ENCODE measurements at regions not wholly inside any gene's neighbourhood (a gene's known extent, or its start where the extent isn't known, plus 50 kb on each side); places are given as distances from the start of the nearest gene placed in this dataset.
"Not testable (repeated sequence)": the region's sequence is repeated elsewhere in the genome, so short reads cannot be mapped to it uniquely, and the experiment has no call there.

DNA sequence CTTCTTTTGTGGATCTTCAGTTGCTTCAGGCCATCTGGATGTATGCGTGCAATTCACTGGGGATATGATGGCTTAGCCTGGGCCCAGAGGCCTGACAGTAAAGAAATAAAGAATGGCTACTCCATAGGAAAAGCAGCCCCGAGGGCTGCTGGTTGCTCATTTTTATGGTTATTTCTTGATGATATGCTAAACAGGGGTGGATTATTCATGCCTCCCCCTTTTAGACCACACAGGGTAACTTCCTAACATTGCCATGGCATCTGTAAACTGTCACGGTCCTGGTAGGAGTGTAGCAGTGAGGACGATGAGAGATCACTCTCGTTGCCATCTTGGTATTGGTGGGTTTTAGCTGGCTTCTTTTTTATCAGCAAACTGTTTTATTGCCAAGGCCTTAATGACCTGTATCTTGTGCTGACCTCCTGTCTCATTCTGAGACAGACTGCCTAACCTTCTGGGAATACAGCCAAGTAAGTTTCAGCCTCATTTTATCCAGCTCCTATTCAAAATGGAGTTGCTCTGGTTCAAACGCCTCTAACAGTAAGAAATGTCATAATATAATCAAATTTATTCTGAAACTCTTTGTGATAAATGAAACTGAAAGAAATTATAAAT lies 60.5 kb downstream of the DSEL start:
- no peak for DNase-seq

DNA sequence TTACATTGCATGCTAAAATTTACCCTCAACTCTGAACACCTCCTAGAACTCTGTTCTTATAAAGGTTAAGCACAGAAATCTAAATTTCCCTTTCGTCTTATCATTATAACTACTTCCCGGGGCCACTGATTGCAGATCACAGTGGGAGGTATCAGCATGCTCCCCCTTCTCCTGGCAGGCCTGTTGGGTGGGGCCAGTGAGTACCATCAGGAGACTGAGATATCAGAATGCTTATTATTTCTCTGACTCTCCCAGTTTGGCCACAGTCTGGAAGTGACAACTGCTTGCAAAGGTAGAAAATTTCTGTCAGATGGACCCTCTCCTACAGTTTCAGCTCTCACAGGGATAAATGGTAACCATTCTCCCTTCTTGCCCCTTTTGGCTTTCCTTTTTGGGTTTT lies 62.6 kb downstream of the DSEL start:
- no peak for DNase-seq

DNA sequence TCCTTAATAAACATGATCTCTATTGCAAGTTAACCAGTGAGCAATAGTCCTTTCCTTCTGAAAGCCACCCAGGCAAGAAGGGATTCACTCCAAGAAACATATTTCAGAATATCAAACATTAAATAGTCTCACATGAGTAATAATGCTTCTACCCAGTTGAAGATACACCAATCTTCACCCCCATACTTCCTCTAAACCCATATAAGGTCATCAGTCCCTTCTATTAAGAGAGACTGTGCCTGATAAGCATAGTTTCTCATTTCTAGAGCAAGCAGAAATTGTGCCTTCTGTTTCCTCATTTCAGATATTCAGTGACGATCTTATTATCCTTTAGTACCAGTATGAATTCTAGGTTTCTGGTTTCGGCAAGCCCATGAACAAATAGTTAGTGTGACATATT lies 64.6 kb downstream of the DSEL start:
- no peak for DNase-seq

DNA sequence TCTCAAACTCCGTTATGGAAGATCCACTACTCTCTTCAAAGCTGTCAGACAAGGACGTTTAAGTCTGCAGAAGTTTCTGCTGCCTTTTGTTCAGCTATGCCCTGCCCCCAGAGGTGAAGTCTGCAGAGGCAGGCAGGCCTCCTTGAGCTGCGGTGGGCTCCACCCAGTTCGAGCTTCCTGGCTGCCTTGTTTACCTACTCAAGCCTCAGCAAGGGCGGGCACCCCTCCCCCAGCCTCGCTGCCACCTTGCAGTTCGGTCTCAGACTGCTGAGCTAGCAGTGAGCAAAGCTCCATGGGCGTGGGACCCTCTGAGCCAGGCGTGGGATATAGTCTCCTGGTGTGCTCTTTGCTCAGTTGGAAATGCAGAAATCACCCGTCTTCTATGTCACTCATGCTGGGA lies 65.4 kb downstream of the DSEL start:
- DNase-seq, result not testable (repeated sequence)

DNA sequence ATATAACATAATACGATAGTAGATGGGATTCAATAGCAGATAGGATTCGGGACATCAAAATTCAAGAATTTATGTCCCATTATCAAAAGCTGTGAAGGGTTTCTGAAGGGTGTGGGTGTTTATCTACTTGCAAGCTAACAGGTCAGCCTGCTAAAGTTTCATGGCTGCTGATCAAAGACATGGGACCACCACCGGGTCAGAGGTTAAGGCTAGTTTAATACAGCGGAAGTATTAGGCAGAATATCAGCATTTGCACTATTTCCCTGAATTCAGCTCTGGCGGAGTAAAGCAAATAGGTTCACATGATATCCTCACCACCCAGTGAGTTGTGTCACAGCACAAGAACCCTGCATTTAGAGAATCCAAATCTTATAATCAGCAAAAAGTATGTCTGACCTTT lies 82.5 kb downstream of the DSEL start:
- no peak for DNase-seq

DNA sequence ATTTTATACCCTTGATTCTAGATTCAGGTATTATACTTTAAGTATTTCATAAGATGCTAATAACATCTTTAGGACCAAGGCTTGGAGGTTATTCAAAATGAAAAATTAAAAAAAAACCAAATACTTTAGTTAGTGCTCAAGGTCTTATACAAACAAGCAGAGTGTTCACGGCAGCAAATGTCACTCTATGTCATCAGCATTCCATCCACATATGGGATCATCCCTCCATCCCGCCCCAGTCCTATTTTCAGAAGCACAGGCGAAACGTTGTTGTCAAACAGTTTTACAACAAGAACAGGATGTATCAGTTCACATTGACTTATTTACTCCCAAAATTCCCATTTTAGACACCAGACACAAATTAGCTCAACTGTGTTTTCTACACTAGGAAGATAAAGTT lies 83.7 kb downstream of the DSEL start:
- DNase-seq, result no peak

DNA sequence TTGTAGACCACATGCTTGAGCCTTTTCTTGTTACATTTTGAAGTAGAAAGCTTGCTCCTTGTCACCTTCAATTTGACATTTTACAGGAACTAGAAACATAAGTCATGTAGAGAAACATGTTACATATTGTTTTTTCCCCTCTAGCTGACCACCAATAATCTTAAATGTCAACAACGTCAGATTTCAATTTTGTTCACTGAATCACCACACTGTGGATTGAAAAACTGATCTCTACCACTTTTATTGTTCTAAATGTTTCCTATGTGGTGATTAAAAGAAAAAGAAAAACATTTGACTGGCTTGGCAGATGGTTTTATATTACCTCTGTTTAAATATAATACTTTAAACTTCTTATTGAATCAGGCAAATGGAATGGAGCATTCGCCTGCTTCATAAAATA lies 87.7 kb downstream of the DSEL start:
- no peak for DNase-seq

DNA sequence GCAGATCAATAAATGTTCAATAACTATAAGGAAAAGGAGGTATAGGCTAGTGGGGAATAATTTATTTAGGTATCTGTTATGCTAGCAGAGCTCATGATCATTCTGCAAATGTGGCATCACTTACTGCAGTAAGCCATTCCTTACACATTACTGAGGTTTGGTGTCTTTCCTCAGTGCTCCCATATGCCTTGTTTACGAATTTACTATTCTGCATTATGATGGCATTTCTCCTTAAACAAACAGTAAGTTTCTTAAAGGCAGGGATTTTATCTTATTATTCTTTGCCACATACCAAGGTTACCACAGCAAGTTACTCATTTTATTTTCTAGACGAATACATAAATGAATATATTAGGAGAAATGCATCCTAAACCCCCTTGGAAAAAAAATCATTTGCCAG lies 88.4 kb downstream of the DSEL start:
- no peak for DNase-seq

DNA sequence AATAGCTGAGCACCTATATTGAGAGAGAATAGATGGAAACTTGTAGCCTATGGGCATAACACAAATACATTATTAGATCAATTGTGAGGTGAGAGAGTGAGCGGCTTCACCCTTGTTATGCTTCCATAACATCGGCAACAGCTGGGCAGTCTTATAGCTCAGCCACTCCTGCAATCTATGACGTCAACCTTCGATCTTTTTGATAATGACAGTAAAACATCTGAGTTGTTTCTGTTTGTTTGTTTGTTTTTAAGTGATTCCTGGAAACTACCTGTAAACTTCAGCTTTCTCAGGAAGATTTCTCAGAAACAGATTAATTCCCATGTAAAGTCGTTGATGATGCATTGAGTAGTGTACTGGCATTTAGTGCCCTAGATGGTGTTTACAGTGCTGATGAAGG lies 90.0 kb downstream of the DSEL start:
- no peak for DNase-seq

DNA sequence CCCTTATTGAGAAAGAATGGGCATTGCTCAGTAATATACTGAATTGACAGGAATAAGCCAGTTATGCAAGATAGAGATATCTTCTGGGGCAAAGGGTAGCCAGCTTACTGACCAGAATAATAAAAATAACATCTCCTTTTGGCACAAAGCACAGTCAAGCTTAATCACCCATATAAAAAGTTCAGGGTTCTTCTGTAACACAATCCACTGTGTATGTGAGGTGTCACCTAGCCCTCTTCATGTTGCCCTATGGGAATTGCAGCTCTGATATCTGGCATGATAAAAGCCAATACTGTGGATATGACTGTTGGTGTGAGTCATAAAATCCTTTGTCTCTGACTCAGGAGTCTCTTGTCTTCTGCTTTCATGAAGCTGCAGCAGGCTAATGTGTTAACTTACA lies 90.8 kb downstream of the DSEL start:
- DNase-seq, result no peak

DNA sequence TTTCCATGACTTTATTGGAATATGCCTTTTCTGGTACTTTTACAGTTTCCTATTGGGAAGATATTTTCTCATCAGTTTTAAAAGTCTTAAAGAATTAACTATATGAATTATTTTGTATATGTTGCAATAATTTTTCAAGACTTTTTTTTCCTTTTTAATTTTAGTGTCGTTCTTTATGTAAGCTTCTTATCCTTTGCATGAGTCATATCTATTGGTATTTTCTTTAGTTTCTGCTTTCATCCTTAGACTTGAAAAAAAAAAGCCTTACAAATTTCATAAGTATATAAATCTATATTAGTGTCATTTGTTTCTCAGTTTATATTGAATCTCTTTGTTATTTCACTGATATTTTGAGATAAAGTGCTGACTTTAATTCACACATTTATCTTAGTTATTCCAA lies 94.9 kb downstream of the DSEL start:
- DNase-seq, result no peak

DNA sequence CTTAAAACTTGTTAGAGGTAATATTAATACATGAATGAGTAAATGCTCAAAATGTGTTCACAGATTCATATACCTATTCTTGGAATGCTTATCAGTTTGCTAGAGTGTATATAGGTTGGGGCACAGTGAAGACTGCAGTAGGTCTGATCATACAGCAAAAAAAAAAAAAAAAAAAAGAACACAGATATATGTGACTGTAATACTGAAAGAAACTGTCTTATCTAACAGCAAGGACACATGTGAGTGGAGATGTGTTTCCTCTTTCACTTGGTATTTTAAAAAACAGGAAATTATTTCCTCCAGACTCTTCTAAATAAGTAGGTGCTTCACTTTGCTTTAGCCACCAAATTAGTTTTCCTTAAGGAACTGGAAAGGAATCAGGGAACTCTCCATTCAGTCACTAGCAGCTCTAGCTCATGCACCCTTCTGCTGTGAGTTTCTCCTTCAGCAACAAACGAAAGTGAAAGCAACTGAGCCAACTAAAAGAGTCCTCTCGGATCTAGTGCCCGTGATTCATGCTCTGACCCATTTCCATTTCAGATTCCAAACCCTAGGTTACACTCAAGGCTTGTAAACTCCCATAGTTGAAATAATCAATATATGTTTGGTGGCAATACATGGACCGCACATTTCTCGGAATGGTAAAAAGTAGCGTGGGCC lies 98.5 kb downstream of the DSEL start:
- DNase-seq, result peak; percentile 10

DNA sequence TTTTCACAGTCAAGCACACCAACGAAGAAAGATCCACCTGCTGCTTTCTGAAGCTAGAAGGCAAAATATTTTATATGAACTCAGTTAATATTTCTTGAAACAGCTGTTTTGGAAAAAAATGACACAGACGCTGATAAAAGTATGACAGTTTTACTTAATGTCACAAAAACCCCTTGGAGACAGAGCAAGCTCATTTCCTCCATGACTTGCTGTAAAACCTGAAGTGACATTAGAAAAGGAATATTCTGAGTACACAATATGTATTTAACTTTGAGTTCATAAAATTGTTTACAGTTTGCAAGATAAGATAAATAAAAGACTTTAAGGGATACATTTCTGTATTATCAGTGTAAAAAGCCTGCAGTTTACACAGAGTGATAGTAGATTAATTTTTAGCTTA lies 105.4 kb downstream of the DSEL start:
- DNase-seq, result no peak

DNA sequence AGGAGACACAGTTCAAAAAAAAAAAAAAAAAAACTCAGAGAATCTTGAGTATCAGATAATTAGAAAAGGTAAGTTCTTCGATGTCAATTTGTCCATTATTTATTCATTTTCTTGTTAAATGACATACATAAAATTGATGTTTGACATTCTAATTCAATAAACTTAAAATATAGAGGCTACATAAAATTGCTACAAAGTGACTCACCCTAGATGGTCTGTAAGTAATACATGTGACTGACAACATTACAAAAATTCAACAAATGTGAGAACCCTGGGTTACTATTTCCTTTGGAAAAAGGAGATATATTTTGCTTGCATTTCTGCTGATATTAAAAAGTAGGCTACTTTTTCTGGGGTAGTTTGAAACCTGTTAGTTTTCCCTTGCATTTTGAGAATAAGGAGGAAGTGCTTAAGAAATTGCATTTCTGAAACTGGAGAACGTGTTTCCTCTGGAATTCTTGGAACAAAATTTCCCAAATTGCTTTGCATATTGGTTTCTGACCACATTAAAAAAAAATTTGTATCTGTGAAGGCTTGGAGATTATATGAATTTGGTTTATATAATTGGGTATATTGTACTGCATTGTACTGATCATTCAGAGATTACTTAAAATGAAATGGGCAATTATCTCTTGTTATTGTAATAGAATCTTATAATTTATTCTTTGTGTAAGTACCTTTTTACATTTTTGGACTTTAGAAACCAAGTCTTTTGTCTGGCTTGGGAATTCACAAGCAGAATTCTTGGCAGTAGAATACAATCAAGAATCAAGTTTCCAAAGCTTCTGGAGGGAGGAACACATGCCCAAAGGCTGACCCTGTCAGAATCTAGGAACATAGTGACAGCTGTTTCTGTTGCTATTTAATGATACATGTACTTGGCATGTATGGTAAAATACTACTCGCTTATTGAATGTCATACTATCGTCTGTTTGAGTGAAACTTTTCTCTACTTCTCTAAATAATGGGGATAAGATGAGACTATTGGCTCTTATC lies 106.1 kb downstream of the DSEL start:
- no peak for DNase-seq

DNA sequence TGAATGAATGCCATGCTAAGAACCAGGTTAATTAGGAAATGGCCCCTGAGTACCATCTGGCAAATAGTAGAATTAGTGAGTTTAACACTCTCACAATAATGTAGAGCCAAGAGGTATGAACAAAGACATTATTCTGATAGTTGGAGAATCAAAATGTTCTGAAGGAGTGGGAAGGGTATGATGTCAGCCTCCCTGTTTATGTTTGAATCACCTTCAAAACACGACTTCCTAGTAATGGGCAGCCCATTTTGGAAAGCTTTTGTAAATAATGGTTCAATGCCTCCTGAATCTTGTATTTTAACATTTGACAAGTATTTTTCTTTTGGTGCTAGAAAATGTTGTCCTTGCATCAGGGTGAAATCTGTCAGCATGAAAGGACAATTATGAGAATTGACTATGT lies 108.3 kb downstream of the DSEL start:
- no peak for DNase-seq

DNA sequence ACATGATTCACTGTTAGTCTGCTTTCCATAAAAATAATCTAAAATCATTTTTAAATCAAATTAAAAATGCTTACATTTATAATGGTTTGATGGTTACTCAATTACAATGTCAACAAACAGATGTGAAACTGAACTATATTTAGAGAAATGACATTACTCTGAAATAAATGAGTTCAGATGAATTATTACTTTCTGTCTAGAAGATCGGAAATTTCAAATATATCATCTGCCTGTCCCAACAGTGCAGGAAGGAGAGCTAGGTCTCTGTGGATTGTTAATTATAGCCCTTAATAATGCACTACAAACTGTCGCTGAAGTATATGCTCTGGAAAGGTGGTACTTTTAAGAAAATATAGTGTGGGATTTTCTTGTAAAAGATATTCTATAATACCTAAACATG lies 109.8 kb downstream of the DSEL start:
- no peak for DNase-seq

DNA sequence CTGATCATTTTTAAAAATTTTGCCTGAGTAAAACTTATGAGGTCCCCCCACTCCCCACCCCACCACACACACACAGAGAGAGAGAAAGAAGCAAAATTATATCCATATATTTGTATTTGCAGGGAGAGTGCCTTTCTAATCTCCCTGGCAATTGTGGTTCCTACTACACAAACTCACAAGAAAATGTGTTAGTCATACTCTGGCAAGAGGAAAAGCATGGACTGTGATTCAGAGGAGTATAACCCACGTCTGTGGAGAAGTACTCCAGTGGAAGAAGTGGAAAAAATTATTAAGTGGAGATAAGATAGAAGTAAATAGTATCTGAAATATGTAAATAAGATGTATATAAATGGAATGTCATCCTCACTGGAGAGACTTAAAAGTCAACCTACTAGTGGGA lies 114.0 kb downstream of the DSEL start:
- DNase-seq, result no peak

DNA sequence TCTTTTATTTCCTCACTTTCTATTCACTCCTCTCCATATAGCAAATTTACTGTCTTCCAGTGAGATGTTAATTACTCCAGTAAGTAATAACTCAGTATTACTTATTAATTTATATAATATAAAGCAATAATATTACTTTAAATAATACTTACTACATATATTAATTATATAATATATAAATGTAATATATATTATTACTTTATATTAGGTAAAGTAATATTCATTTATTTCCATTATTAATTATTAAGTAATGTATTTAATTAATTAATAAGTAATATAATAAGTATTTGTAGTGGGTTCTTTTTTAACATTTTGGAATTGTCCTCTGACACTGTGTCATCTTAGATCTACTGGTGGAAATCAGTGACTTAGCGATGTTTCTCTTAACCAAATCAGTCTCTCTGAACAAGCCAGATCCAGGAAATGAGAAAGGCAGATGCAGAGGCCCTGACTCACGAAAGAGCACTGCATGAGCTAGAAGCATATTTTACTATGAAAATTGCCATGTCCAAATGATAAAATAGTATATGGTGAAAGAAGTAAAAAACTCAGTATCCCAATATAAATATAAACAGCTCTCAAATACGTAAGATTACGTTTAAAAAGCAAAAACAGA lies 115.9 kb downstream of the DSEL start:
- DNase-seq, result no peak

DNA sequence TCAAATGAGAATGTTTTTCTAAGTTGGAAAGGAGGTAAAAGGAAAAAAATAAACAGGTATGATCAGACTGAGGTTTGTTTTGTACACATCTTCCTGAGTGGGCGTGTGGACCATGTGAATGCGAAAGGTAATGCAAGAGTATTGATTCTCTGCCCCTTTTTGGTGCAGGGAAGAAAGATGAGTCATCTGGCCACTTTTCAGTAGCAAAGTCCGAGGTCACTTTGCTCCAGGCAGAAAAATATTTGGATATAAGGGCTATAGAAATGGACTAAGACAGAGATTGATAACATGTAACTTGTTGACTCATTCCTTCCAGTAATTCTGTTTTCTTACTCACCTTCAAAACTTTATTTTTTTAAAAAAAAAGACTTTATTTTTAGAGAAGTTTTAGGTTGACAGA lies 130.5 kb downstream of the DSEL start:
- no peak for DNase-seq

DNA sequence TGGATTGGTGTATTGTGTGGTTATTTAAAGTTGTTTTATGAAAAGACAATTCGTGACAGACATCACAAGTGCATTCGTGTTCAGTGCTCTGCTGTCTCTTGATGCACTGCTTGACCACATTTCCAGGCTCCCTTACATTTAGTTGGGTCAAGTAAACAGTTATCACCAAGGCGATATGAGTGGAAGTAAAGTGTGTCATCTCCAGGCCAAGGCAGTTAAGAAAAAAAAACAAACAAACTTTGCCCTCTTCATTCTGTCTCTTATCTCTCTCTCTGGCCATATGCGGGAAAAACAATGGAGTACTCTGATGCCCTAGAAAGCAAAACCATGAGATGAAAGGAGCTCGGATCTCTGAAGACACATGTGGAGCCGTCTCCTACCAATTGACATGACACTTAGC lies 131.1 kb downstream of the DSEL start:
- DNase-seq, result no peak

DNA sequence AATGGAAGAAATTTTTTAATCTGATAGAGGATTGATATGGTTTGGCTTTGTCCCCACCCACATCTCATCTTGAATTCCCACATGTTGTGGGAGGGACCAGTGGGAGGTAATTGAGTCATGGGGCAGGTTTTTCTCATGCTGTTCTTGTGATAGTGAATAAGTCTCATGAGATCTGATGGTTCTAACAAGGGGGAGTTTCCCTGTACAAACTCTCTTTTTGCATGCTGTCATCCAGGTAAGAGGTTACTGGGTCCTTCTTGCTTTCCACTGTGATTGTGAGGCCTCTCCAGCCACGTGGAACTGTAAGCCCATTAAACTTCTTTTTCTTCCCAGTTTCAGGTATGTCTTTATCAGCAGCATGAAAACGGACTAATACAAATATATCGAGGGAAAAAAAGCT lies 132.5 kb downstream of the DSEL start:
- peak; percentile 28 for DNase-seq

DNA sequence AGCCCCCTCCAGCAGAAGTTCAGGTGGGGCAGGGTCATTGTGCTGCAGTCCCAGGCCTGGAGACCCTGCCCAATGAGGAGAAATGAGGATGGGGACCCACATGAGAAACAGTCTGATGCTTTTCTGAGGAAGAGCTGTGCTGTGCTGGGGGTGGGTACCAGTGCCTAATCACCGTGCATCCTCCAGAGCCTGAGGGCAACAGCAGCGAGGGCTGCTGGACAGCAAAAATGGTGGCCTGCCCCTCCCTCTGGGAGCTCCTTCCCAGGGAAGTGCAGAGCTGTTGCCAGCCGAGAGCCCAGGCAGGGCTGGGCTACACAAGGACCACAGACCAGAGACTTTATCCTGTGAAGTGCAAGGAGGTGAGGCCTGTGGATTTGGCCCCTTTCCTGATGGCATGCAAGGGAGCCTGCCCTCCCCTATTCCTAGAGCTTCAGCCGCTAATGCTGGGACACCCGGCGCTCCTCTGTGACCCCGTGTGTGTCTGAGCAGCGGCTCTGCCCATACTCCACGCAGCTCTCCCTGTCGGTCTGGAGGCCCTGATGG lies 134.8 kb downstream of the DSEL start:
- no peak for DNase-seq

DNA sequence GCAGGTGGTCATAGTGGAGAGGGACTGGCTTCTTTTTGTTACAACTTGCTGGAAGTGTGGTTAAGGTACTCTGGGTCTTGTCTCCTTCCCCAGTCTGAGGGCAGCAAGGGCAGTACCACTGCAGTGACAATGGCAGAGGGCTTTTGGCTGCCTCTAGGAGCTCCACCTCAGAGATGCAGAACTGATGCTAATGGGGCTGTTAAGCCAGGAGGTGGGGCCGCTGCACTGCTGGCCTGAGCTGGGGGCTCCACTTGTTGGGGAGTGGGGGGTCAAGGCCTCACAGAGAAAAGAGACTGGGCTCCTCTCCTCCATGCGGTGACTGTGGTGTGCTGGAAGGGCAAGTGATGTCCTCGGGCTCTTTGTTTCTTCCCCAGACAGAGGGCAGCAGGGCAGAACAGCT lies 135.7 kb downstream of the DSEL start:
- DNase-seq, result no peak
